Rectal smooth muscle tissue (tissue), 1 donor: ENCODE measurements at regions not wholly inside any gene's neighbourhood (a gene's known extent, or its start where the extent isn't known, plus 50 kb on each side); places are given as distances from the start of the nearest gene placed in this dataset.

Source experiments
- H3K27ac ChIP-seq: one replicate; pipeline ENCODE4 v1.7.0; 2013; ENCODE audit warnings: low read depth, low read length, inconsistent platforms
- H3K27me3 ChIP-seq: one replicate; pipeline ENCODE4 v1.7.0; 2013; ENCODE audit warnings: low read length; ENCODE audit not compliant: control insufficient read depth, insufficient read depth
- H3K36me3 ChIP-seq: one replicate; pipeline ENCODE4 v1.7.0; 2013; ENCODE audit warnings: low read length; ENCODE audit not compliant: control insufficient read depth, insufficient read depth
- H3K4me1 ChIP-seq: one replicate; pipeline ENCODE4 v1.7.0; 2013; ENCODE audit warnings: low read length; ENCODE audit not compliant: control insufficient read depth, insufficient read depth
- H3K4me3 ChIP-seq: one replicate; pipeline ENCODE4 v1.7.0; 2013; ENCODE audit warnings: low read length
- H3K9ac ChIP-seq: one replicate; pipeline ENCODE4 v1.7.0; 2013; ENCODE audit warnings: low read length

DNA sequence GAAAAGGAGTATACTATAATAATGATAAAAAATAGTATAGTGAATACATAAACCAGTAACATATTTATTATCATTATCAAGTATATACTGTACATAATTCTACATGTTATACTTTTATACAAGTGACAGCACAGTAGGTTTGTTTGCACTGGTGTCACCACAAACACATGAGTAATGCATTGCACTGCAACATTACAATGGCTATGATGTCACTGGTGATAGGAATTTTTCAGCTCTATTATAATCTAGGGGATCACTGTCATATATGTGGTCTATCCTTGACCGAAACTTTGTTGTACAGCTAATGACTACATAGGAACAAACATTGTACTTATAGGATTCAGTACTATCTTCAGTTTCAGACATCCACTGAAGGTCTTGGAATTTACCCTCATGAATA lies 165.8 kb upstream of the SYT1 start:
- Histone ChIP-seq H3K4me3 (no peak overlapping the region), H3K27me3 (no peaks in the 10 kb centered on the region), H3K36me3 (no peaks in the 10 kb centered on the region), H3K27ac (no peak overlapping the region), H3K4me1 (no peaks in the 10 kb centered on the region), H3K9ac (no peak overlapping the region)

DNA sequence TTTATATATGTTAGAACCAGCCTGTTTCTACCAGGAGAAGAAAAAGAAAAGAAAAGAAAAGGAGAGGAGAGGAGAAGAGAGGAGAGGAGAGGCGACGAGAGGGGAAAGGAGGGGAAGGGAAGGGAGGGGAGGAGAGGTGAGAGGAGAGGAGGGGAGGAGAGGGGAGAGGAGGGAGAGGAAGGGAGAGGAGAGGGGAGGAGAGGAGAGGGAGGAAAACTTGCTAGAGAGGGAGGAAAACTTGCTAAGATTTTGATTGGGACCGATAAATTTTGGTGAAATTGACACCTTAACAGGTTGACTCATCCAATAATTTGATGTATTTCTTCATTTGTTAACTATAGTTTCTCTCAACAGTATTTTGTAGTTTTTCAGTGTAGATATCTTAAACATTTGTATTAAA lies 164.0 kb upstream of the SYT1 start:
- Histone ChIP-seq H3K4me1 (no peaks in the 10 kb centered on the region), H3K27me3 (no peaks in the 10 kb centered on the region), H3K36me3 (no peaks in the 10 kb centered on the region), H3K27ac (no peak overlapping the region), H3K9ac (no peak overlapping the region), H3K4me3 (no peak overlapping the region)

DNA sequence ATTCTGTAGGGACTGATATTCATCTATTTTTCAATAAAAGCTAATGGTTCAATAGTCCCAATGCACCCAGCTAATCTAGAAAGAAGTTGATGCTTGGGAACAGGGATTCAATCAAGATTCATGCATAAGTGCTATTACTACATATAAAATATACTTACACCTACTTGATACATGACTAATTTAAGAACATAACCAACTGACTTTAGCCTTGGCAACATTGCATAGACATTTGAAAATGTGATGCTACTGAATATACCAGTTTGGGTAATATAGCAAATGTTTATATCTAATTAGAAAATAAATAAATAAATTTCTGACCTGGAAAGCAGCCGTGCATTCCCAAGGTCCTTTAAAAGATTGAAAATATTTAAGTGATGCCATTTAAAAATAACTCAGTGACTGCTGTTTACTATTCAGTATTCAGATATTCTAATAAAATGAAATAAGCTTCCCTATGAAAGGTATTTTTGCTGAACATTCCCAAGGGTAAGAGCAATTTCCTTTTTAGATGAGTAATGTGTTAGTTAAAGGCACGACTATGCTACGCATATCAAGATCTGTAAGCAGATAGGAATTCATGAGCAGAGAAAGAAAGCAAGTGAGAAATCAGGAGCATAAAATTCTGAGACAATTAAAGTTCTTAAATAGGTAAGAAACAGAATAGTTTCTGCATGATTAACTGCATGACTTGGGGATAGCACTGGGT lies 160.6 kb upstream of the SYT1 start:
- H3K27ac ChIP-seq = no peak overlapping the region
- H3K36me3 ChIP-seq = no peaks in the 10 kb centered on the region
- H3K27me3 ChIP-seq = no peaks in the 10 kb centered on the region
- H3K4me1 ChIP-seq = no peaks in the 10 kb centered on the region
- H3K9ac ChIP-seq = no peak overlapping the region
- H3K4me3 ChIP-seq = no peak overlapping the region

DNA sequence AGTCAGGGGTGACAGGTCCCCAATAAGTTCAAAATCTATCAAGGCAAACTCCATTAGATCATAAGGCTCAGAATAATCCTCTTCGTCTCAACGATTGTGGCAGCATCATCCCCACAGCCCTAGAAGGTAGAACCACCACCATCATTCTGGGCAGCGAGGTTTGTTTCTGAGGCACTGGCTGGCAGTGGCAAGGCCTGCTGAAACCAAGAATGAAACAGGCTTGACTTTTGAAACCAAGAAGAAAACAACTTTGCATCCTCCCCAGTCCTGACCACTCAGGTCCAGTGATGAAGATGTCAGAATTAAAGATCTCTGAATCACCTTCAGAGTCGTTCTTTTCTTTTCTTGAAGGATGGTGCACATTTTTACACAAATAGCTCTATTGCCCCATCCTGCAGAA lies 152.6 kb upstream of the SYT1 start:
- H3K4me1 ChIP-seq = no peaks in the 10 kb centered on the region
- no peaks in the 10 kb centered on the region for H3K27me3 ChIP-seq
- H3K4me3 ChIP-seq = no peak overlapping the region
- H3K9ac ChIP-seq = no peak overlapping the region
- H3K36me3 ChIP-seq = no peaks in the 10 kb centered on the region
- no peak overlapping the region for H3K27ac ChIP-seq

DNA sequence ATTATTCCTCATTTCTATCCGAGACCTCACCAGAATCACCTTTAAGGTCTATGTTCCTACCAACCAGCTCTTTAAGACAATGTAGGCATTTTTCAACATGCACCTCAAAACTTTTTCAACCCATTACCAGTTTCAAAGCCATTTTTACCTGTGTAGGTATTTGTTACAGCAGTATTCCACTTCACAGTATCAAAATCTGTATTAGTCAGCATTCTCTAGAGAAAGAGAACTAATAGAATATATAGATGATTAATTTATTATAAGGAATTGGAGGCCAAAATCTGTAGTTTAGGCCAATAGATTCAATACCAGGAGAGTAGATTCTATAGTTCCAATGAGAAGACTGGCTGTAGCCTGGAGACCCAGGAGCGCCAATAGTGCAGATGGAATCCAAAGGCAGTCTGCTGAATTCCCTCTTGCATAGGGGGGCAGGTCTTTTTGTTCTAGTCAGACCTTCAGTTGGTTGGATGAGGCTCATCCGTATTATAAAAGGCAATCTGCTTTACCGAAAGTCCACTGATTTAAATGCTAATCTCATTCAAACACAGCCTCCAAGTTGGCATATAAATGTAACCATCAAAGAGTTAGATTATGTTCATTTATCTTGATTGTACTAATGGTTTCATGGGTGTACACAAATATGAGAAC lies 151.6 kb upstream of the SYT1 start:
- H3K9ac ChIP-seq = no peak overlapping the region
- no peak overlapping the region for H3K4me3 ChIP-seq
- H3K36me3 ChIP-seq = no peaks in the 10 kb centered on the region
- no peaks in the 10 kb centered on the region for H3K4me1 ChIP-seq
- H3K27ac ChIP-seq = no peak overlapping the region
- no peaks in the 10 kb centered on the region for H3K27me3 ChIP-seq

DNA sequence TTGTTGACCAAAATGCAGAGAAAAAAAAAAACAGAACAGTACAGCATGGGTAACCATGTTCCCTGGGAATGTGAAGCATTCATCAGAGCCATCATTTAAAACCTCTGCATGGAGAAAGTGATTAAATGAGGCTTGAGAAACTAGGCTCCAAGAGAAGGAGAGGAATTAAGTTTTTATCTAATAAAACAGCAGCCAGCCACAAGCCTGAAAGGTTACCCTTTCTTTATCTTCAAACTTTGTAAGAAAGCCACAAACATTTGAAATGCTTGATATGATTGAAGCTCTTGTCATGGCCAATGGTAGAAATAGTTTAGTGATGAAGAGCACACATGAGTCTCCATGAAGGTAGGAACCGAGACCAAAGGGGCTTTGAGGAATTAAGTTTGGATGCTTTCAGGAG lies 144.9 kb upstream of the SYT1 start:
- Histone ChIP-seq H3K4me1 (no peaks in the 10 kb centered on the region), H3K9ac (no peak overlapping the region), H3K27me3 (no peaks in the 10 kb centered on the region), H3K4me3 (no peak overlapping the region), H3K27ac (no peak overlapping the region), H3K36me3 (no peaks in the 10 kb centered on the region)

DNA sequence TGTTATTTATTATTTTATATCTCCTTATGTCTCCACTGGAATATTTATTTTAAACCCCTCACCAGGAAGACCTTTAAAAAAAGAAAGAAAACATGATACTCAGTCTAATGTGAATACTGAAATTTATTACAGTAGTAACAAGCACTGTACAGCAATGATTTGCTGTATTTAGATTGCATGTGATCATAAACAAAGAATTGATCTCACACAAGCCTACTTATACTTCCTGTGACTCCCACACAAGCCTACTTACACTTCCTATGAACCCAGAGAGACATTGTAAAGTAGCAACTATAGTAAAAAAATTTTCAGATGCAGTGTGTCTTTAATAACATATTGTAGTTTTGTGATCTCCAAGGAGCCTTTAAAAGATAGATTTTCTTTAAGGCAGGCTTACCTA lies 142.7 kb upstream of the SYT1 start:
- Histone ChIP-seq H3K27me3 (no peaks in the 10 kb centered on the region), H3K4me3 (no peak overlapping the region), H3K9ac (no peak overlapping the region), H3K4me1 (no peaks in the 10 kb centered on the region), H3K36me3 (no peaks in the 10 kb centered on the region), H3K27ac (no peak overlapping the region)

DNA sequence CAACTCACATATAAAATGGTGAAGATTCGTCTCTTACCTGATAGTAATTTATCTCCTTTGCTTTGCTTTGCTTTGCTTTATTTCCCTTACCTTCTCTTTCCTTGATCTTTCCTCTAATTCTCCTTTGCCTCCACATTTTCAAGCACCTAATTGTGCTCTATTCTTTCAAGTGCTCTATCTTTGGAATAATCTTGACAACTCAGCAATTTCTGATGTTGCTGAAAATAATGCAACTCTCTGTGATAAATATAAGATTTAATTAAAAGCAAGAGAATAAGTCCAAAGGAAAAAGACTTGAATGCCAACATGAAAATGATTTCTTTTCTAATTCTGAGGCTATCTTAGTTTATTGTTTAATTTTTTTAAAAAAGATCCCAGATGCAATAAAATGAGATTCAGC lies 139.5 kb upstream of the SYT1 start:
- Histone ChIP-seq H3K4me3 (no peak overlapping the region), H3K4me1 (no peaks in the 10 kb centered on the region), H3K27ac (no peak overlapping the region), H3K36me3 (no peaks in the 10 kb centered on the region), H3K27me3 (no peaks in the 10 kb centered on the region), H3K9ac (no peak overlapping the region)

DNA sequence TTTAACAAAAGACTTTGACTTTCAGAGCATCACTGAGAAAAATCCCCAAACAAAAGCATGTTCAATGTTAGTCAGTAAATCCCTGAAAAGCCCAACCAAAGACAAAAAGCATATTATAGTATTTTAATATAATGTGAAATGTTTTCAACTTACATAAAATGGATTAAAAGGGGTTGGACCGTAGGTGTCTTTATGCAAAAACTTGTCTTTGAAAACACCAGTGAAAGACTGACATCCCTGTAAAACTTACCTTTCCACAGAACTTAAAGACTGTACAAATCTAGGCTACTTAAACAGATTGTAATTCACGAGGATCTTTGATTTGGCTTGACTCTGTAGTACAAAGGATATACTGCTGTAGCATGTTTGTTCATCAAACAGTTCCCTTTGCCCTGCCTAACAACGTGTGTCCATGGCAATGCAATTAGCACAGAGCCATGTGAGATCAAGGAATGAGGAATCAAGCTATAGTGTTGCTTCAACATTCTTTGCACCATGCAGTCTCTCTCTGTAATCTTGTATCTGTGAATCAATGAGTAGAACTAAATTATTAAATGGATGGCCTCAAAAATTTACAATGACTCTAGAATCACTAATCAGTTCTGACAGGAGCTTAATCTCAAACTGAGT lies 138.5 kb upstream of the SYT1 start:
- Histone ChIP-seq H3K27ac (no peak overlapping the region), H3K9ac (no peak overlapping the region), H3K4me1 (no peaks in the 10 kb centered on the region), H3K27me3 (no peaks in the 10 kb centered on the region), H3K36me3 (no peaks in the 10 kb centered on the region), H3K4me3 (no peak overlapping the region)

DNA sequence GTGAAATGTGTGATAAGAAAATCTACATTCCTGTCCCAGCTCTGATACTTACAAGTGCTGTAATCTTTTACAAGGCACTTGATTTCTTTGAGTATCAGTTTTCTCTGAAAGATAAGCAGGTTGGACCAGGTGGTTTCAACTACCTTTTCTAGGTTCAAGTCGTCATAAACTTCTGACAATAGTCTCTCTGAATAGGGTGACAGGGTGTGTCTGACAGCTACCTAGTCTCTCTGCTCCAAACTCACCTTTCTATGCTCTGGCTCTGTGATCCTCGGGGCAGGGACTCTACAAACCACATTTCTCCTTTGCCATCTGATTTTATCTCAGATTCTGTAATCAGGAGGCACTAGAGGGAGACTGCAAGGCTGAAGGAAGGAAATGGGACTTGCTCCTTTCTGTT lies 137.7 kb upstream of the SYT1 start:
- no peak overlapping the region for H3K4me3 ChIP-seq
- H3K27me3 ChIP-seq = no peaks in the 10 kb centered on the region
- H3K36me3 ChIP-seq = no peaks in the 10 kb centered on the region
- H3K9ac ChIP-seq = no peak overlapping the region
- no peaks in the 10 kb centered on the region for H3K4me1 ChIP-seq
- no peak overlapping the region for H3K27ac ChIP-seq

DNA sequence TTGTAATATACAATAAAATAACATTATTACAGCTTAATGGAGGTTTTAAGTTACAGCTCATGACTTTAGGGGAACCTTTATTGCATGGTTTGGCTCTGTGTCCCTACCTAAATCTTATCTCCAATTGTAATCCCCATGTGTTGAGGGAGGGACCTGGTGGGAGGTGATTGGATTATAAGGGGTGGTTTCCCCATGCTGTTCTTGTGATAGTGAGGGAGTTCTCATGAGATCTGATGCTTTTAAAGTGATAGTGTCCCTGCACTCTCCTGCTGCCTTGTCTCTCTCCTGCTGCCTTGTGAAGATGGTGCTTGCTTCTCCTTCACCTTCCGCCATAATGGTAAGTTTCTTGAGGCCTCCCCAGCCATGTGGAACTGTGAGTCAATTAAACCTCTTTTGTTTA lies 132.1 kb upstream of the SYT1 start:
- Histone ChIP-seq H3K27ac (no peak overlapping the region), H3K4me1 (no peaks in the 10 kb centered on the region), H3K36me3 (no peaks in the 10 kb centered on the region), H3K27me3 (no peaks in the 10 kb centered on the region), H3K4me3 (no peak overlapping the region), H3K9ac (no peak overlapping the region)

DNA sequence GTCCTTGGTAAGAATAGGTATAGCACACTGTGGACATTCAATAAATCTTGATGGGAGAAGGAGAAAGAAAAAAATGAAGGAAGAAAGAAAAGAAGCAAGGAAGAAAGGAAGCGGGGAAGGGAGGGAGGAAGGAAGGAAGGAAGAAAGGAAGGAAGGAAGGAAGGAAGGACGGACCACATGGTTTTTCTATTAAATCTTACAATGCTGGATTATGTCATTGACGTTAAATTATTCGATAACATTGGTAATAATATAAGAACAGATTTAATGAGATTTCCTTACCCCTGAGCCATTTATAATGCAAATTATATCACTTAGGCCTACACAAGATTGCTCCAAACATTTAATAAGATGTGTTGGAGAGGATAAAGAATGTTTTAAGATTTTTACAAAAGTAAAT lies 124.9 kb upstream of the SYT1 start:
- Histone ChIP-seq H3K9ac (no peak overlapping the region), H3K27me3 (no peaks in the 10 kb centered on the region), H3K4me1 (no peaks in the 10 kb centered on the region), H3K27ac (no peak overlapping the region), H3K36me3 (no peaks in the 10 kb centered on the region), H3K4me3 (no peak overlapping the region)

DNA sequence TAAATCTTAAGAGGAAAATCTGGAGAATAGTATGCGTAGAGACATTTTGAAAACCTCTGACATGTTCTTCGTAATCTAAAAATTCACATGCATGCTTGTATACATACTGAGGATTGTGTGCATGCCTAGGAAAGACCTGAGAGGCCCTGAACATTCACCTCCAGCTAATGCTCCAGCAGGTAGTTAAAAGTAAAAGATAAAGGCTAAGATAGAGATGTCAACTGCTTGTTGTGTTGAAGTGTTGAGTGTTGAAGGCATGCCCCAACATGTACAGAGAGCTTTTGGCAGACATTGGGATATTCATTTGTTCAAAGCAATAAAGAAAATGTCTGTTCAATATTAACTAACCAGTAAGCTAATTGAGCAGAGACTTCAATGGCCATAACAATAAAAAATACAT lies 118.6 kb upstream of the SYT1 start:
- Histone ChIP-seq H3K27ac (no peak overlapping the region), H3K4me3 (no peak overlapping the region), H3K4me1 (no peaks in the 10 kb centered on the region), H3K36me3 (no peaks in the 10 kb centered on the region), H3K27me3 (no peaks in the 10 kb centered on the region), H3K9ac (no peak overlapping the region)
